Fibroblast of pulmonary artery (primary cell): ENCODE measurements at regions not wholly inside any gene's neighbourhood (a gene's known extent, or its start where the extent isn't known, plus 50 kb on each side); places are given as distances from the start of the nearest gene placed in this dataset.

ENCODE experiments used
- DNase-seq: peaks from one replicate; pipeline ENCODE4 v3.0.0-alpha.2; 2010; ENCODE audit warnings: low read depth
- H3K4me3 ChIP-seq: replicated peaks from 2 replicates; pipeline ENCODE4 v1.5.1; 2011; ENCODE audit warnings: low read depth, mild to moderate bottlenecking, control low read depth, low read length, moderate library complexity
- CTCF ChIP-seq: IDR thresholded peaks from 2 replicates; pipeline ENCODE4 v1.5.1; 2011; ENCODE audit warnings: mild to moderate bottlenecking, control low read depth, low read length, inconsistent platforms; ENCODE audit errors: missing control alignments

GRCh38 chr7:145520284-145520683, 596.3 kb upstream of the CNTNAP2 start:
- DNase-seq: no peak
- no peak for TF ChIP-seq CTCF
- no peak overlapping the region for H3K4me3 ChIP-seq

GRCh38 chr7:145511004-145511403, 605.6 kb upstream of the CNTNAP2 start:
- TF ChIP-seq CTCF: no peak
- no peak for DNase-seq
- no peak overlapping the region for H3K4me3 ChIP-seq

DNA sequence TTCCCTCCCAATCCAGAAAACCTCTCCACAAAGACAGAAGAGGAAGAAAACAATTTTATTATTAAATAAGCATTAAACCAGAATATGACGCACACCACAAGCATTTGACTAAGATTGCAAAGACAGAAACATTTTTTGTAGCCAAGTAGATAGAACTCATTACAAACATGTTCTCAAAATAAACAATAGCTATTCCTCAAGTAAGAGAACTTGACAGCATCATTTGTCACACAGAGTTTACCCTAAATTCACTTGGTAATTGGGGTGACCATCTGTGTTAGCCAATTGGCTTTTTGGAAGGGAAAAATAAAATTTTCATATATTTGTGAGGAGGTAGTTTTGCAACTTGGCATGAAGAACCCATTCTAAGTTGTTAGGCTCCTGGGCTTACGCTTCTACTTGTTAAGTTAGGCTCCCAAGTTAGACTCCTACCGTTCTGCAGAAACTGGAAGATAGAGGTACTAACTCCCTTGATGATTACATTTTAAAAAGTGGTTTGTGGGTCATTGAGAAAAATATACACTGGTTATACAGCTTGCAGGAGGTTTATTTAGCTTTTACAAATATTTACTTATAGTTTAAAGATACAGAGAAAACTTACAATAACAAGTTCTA, 618.6 kb upstream of the CNTNAP2 start:
- H3K4me3 ChIP-seq: no peak overlapping the region
- TF ChIP-seq CTCF: no peak
- no peak for DNase-seq

- no peak overlapping the region for H3K4me3 ChIP-seq
- no peak for DNase-seq
- no peak for TF ChIP-seq CTCF
These were observed 626.2 kb upstream of the CNTNAP2 start for GRCh38 chr7:145490356-145490755.

DNA sequence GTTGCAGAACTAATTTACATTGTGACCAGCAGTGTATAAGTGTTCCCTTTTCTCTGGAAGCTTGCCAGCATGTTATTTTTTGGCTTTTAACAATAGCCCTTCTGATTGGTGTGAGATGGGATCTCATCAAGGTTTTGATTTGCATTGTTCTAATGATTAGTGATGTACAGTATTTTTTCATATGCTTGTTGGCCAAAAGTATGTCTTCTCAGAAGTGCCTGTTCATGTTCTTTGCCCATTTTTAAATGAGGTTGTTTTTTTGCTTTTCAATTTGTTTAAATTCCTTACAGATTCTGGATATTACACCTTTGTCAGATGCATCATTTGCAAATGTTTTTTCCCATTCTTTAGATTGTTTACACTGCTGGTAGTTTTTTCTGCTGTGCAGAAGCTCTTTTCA, 627.0 kb upstream of the CNTNAP2 start:
- TF ChIP-seq CTCF: no peak
- DNase-seq: no peak
- H3K4me3 ChIP-seq: no peak overlapping the region

DNA sequence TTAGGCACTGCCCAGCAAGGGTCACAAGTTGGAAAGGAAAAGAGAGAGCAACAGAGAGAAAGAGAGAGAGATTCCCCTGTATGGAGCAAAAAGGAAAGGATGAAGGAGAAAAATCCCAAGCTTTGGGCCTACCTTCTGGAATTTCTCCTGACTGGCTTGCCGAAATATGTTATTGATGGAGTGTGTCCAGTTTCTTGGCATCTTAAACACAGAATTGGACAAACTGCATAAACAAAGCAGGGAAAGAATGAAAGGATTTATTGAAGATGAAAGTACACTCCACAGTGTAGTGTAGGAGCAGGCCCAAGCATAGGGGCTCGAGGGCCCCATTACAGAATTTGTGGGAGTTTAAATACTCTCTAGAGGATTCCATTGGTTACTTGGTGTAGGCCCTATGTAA, 627.8 kb upstream of the CNTNAP2 start:
- no peak for DNase-seq
- no peak overlapping the region for H3K4me3 ChIP-seq
- no peak for TF ChIP-seq CTCF

DNA sequence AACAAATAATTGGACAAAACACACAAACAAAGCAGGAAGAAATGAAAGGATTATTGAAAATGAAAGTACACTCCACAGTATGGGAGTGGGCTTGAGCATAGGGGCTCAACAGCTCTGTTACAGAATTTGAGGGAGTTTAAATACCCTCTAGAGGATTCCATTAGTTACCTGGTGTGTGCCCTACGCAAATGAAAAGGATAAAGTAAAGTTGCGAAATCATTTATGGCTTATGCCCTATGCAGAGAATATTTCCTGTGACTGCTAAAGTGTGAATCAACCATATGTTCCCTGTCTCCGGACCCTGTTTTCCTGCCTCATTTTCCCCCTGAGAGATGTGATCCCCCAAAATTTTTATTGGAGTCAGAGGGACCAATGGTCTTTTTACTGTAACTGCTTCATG, 634.6 kb upstream of the CNTNAP2 start:
- no peak overlapping the region for H3K4me3 ChIP-seq
- no peak for DNase-seq
- no peak for TF ChIP-seq CTCF
